ENCODE measurements at regions not wholly inside any gene's neighbourhood (a gene's known extent, or its start where the extent isn't known, plus 50 kb on each side); places are given as distances from the start of the nearest gene placed in this dataset.

GRCh38 chr12:74818412-74818811, 280.8 kb downstream of the ATXN7L3B start:
- TF ChIP-seq ZFP3 (CRISPR knock-in tag; IDR thresholded peaks at IDR 0.05): no peak
- no peak for TF ChIP-seq ARNTL (CRISPR knock-in tag; IDR thresholded peaks at IDR 0.05; ENCODE audit: borderline replicate concordance, low read depth)
- no peak for TF ChIP-seq PATZ1 (CRISPR knock-in tag; IDR thresholded peaks at IDR 0.05; ENCODE audit: borderline replicate concordance)
- TF ChIP-seq ZFP30 (CRISPR knock-in tag; IDR thresholded peaks at IDR 0.05): no peak
- no peak for TF ChIP-seq ZNF70 (CRISPR knock-in tag; IDR thresholded peaks at IDR 0.05)
- TF ChIP-seq PPARA (CRISPR knock-in tag; IDR thresholded peaks at IDR 0.05; ENCODE audit: borderline replicate concordance): no peak
- no peak for TF ChIP-seq TCF4 (CRISPR knock-in tag; IDR thresholded peaks at IDR 0.05; ENCODE audit: borderline replicate concordance)
- no peak for TF ChIP-seq ESRRG (CRISPR knock-in tag; IDR thresholded peaks at IDR 0.05)
